ENCODE measurements at regions not wholly inside any gene's neighbourhood (a gene's known extent, or its start where the extent isn't known, plus 50 kb on each side); places are given as distances from the start of the nearest gene placed in this dataset.
A peak's percentile ranks its signal among the peaks of the same experiment; 100 is the strongest.

DNA sequence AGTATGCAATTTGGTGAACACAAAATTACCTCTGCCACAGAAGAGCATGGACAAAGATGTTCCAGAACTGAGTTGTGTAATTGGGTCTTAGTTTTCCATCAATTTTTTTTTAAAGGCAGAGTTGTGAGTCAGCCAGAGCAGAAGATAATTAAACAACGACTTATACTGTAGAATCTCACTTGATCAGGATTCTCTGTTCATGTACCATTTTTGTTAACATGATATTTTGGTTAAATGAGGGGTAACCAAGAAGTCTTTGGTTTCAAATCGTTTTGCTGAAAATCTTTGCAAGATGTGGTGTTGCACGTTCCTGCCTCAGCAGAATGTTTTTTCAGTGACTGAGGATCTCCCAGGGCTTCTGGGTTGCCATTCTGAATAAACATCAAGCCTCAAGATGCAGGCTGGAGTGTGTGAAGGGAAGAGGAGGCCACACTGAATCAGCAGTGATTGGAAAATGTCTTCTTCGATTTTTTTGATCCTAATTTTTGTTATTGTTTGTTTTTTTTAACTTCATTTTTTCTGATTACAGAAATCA, 232.6 kb upstream of the IRX3 start:
- no peak for DNase-seq (ENCODE audit: low spot score)

DNA sequence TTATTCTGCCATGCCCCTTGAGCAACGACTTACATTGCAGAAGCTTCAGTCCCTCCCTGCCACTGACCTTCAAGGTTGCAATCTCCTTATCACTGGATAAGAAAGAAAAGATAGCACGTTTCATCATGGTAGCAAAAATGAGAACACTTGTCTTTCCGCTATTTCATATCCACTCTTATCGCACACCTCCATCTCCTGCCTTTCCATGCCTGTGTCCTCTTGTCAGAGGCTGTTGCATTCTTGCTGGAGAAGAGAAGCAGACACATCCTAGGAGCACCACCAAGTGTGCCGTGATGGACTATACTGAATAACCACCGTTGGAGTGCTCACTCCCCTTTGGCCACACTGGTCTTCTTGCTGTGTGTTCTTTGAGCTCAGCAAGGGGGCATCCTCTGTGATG, 230.6 kb upstream of the IRX3 start:
- DNase-seq (ENCODE audit: low spot score) = no peak

DNA sequence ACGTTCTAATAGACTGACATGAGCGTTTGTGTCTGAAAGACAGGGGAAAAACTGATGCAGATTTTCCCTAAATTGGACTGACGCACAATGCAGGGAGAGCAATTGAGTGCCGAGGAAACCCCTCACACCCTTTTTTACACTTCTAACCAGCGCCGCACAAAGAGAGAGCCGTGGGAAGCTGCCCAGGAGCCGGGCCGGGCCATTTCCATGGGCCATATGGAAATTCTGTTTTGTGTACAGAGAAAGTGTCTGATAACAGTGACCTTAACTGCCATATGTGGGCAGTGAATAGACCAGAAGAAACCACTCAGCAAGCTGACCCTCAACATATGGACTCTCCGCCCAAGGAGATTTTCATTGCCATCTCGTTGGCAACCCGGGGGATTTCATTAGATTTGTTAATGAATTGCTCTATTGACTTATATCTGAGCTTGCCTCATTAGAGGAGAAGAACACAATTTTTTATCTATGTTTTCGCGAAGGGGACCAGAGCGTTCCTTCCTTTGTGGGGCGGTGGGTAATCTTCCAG, 225.9 kb upstream of the IRX3 start:
- DNase-seq (ENCODE audit: low spot score) = no peak

DNA sequence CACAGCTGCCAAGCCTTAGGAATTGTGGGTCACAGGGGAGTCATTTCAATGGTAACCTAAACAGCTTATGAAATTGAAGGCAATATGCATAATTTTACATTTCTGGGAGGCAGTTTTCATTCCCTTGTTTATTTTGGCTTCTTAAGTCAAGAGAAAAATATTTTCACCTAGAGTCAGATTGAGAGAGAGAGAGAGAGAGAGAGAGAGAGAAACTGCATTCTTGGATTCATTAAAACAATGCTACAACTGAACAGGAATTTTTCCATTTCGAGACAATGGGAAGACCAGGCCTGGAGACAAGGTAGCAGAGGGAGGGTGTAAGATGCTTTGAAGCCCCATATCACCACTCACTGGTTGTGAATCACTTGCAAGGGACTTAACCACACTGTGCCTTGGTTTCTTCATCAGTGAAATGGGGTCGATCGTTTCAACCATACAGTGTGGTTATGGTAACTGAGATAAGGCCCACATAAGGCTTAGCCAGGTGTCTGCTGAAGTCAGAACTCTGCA, 224.7 kb upstream of the IRX3 start:
- DNase-seq (ENCODE audit: low spot score) = no peak

DNA sequence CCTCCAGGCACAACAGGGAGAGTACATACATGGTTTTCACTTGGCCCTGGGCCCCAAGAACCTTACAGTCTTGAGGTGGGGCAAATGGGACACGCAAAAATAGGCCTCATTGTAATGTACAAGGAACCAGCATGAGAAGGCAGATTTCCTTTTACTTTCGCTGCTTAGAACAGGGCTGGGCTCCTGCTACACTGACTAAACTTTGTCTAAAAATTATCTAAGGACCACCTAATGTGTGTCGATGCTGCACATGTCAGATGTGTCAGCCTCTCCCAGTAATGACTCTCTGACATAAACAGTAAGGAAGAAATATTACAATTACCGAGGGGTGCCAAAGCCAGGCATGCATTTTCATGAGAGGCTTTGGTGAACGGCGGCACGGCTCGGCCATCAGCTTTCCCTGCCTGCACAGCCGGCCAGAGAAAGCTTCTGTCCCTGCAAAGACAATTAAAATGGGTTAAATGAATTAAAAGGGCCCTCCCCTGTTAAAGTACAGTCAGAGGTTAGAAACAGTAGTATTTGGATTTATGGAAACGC, 224.2 kb upstream of the IRX3 start:
- no peak for DNase-seq (ENCODE audit: low spot score)

DNA sequence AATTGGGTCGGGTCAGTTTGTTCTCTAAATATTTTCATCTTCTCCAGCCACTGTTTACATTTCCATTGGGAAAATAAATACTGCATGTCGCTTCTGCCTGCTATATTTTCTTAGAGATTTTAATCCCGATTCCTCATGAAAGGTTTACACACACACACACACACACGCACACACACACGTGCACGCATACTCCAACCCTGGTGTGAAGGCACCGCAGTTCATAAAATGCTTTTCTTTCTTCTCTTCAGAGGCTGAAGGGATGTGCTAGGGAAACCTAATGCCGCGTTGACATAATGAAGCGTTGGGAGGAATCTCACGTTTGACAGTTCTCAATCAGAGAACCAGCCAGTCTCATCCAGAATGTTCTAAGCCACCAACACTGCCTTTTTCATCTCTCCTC, 222.9 kb upstream of the IRX3 start:
- no peak for DNase-seq (ENCODE audit: low spot score)

DNA sequence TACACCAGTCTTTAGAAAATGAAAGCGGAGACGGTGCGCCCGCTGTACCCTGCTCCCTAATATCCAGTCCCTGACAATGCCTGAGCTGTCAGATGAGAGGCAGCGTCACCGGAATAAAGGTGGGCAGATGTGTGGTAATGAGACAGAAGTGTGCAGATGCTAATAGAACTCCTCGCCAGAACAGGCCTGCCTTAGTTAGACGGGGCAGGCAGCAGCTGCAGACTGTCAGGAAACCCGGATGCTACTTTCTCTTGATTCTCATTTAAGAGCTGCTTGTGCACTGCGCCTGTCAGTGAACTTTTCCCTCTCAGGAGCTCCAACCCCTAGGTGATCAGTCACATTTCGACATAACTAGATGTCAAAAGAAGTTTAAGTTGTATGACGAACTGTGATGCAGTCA, 221.8 kb upstream of the IRX3 start:
- DNase-seq (ENCODE audit: low spot score) = no peak

DNA sequence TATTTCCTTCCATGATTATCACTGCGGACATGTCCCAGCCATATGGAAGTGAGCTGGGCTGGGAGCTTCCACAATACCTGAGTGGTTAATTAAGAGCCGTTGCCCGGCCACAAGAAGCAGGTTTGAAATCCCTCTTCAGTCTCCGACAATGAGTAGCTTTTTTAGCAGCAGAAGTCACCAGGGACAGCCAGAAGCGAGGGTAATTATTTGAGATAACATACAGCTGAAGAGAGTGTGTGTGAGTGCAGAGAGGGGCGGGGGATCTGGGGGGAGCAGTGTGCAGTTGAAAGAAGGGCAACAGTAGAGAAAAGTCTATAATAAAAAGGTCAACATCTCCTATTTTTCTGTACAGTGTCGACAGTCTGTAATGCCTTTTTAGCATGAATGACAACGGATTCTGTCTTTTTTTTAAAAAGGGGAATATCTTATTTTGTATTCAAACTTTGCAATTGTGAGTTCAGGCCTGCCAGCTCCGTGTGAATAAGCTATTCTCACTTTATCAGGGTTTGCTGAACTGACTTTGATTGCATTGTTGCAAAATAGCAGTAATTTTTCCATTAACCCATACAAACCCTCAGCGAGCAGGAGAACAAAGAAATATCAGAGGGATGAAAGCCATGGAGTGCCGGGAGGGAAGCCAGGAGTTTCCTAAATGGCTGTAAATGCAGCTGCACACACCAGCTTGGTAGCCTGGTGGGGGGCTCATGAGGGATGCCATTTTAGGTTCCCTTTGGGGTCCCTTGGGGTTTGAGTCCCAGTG, 220.3 kb upstream of the IRX3 start:
- DNase-seq (ENCODE audit: low spot score) = no peak

DNA sequence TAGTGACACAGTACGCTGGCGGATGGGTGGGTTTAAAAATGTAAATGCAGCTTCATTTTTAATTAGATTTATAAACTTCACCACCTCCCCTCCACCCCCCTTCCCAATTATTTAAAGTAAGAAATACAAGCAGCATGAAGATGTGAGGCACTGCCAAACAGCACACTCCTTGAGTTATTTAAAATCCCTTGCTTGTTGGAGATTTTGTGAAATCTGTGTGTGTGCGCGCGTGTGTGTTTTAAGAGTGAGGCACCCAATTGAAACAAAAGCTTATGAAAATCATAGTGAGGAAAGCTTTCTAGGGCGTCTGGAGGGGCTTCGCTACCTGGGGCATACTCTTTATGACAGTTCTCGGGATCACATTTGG, 219.6 kb upstream of the IRX3 start:
- DNase-seq (ENCODE audit: low spot score) = no peak

DNA sequence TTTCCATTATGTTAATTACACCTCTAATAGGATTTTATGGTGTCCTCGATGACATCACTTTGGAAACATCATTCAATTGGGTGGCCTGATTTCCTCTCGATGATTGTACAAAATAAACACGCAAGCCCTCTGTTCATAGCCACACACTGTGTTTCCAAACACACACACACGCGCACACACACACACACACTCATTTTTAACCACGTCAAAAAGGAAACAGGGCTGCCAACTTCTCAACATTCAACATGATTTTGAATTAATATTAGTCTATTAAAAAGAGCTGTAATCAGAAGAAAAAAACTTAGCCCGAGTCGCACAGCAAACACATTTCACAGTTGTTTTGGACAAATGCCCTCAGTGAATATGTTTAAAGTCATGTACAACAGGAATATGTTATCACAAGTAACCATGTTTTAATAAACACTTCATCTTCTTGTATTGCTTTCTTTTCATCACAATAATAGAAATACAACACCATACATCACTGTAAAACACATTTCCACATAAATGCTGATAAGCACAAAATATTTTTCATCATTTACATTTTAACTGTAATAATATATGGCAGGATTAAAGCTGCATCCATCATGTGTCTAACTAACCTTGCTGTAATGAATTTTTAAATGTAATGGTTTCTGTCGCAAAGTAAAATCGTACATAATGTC, 219.1 kb upstream of the IRX3 start:
- DNase-seq (ENCODE audit: low spot score) = no peak

DNA sequence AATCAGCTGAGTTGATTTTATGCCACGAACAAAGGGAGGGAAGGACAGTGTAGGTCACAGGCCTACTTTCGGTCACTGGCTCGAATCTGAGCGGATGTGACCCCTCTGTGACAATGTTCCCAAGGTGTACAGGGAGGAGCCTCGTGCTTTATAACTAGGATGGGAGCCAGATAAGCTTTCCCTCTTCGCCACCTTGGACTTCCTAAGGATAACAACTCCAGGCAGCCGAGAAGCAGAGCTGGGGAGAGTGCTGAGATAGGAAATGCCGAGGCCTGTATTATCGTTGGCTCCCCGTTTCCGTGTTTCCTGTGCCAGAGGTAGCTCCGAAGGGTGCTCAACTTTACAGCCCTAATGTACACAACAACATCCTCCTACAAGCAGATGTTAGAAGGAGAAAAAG, 217.8 kb upstream of the IRX3 start:
- DNase-seq (ENCODE audit: low spot score) = no peak

DNA sequence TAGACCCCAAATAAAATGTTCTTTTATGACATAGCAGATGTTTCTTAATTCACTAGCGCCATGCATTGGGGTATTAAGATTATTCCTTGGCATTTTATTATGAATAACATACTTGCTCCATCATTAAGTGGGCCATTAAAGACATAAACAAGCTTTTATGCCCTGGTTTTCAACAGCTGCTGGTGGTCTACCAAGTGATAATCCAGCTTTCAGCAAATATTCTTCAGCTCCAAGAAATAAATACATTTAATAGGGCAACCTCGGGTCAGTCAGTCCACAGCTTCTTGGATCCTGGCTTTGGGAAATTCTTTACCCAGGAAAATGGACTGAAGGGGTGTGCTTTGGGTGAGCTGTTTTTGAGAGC, 217.3 kb upstream of the IRX3 start:
- no peak for DNase-seq (ENCODE audit: low spot score)

DNA sequence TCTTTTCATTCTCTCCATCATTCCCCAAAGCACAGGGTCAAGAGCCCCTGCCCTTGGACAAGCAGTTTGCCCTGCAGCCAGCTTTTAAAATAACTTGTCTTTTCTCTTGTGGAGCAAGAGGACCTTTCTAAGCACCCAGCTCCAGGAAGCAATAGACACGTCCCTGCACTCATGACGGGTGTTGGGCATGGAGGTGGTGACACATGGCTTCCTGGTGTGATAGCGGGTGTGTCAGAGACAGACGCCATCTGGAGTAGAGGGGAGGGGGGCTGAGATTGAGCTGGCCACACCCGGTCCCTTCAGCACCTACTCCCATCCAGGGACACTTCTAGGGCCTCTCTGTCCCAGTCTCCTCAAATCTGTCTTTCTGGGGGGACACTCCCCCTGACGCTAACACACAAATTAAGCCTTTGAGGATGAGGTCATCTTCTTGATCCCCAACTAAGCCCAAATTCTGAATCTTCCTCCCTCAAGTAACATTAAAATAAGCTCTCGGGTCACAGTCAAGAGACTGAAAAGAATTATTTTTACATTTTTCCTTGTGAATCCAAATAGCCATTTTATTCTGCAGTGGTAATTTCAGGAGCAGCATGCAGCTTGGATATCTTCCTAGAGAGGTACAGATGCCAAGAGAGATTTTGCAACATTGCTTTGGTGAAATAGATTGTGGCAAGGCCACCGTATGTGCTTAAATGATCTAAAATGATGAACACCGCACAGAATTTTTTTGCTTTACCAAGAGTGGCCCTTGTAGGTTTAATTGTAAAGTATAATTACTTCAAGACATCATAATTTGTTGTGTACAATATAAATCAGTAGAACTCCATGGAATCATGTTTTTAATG, 216.6 kb upstream of the IRX3 start:
- no peak for DNase-seq (ENCODE audit: low spot score)

DNA sequence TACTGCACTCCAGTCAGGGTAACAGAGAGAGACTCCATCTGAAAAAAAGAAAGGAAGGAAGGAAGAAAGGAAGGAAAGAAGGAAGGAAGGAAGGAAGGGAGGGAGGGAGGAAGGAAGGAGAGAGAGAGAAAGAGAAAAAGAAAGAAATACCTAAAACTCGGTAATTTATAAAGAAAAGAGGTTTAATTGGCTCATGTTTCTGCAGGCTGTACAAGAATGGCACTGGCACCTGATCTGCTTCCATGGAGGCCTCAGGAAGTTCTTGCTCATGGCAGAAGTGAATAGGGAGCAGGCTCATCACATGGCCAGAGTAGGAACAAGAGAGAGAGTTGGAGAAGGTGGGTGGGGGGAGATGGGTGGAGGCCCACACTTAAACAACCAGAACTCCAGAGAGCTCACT, 215.2 kb upstream of the IRX3 start:
- no peak for DNase-seq (ENCODE audit: low spot score)

DNA sequence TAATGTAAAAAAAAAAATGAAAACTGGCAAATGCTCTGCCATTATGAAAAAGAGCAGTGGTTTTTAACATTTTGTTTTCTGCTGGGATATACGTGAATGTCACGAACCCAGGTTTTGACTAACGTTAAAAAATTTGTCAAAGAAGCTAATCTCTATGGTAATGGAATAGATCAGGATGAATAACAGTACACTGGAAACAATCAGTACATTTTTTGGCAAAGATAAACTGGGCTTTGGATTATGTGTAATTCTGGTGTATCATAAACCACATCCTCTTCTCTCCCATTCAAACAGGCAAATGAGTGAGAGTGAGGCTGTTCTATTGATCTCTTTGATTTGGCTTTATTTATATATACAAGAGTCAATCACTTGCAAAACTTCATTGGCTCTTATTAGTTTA, 207.0 kb upstream of the IRX3 start:
- DNase-seq (ENCODE audit: low spot score) = no peak

DNA sequence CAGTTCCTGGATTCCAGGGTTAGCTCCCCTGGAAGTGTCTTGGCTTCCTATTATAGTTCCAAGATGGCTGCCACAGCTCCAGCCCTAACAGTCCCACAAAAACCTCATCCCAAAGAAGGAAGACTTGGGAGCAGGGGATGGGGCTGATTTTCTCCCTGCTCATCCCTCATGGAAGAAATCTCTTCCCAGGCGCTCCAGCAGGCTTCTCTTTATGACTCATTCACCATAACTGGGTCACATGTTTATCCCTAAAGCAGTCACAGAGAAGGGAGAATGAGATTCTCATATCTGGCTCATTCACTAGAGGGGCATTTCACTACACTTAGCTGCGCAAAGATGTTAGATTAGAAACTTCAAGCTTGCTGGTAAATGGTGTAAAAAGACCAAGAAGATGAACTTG, 206.5 kb upstream of the IRX3 start:
- DNase-seq (ENCODE audit: low spot score) = no peak

DNA sequence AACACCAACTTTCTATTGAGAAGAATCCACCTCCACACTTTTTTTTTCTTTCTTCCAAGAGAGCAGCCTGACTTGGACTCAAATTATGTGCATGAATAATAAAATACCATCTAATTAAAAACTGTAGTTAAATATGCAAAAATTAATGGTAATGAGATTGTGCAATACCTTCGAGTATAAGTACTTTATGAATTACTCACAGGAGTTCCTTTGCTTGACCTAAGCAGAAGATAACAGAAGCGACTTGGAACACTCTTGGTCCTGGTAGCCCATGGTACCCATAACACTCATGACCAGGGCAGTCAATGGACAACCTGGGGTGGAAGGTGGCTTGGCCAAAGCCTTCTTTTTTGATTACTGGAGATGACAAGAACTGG, 203.5 kb upstream of the IRX3 start:
- no peak for DNase-seq (ENCODE audit: low spot score)

DNA sequence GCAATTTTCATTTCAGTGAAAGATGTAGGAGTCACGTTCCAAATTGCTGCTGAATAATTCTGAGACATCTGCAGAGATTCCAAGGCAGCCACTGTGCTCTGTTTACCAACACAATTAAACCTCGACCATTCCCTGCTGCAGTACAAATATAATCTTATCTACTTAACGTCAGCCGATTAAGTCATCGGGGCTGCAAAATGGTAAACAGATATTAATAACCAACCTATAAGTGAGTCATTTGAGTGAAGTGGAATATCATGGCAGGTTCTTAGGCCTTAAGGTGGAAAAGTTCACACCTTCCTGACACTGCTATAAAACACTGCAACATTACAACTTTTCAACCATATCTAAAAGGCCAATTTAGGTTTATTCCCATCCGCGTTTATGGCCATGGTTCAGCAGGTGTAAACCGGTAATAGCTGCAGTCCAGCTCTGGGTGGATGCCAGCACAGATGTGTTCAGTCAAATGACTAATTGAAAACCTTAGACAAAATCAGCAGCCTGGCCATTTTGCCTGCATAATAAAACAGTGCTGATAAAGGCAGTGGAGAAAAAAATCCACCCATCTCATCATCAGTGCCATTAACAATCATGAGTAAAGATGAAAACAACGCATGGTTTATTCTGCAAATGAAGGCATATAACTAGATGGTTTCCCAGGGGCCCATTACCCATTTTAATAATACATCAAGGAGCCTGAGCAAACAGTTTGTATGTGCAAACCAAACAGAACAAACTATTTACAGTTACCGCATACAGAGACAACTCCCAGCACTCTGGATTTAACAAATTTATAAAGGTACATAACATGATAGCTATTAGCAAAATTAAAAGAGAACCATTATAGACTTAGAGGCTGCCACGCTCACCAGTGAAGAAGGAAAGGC, 202.9 kb upstream of the IRX3 start:
- DNase-seq (ENCODE audit: low spot score) = no peak

DNA sequence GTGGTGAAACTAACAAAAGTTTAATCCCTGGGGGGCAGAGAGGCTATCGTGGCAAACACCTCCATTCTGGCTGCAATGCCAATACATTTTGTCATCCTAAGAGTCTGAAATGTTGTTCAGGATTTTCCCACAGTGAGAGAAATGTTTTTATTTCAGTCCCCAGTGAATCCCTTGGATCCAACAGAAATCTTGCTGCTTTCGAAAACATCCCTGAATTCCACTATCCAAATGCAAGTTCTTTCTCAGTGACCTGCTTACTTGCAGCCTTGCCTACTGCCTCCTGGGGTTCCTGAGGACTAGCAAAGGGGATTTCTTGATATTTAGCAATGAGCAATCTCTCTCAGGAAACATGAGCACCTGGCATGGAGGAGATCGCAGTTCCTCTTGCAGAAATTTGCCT, 202.1 kb upstream of the IRX3 start:
- DNase-seq (ENCODE audit: low spot score) = no peak

DNA sequence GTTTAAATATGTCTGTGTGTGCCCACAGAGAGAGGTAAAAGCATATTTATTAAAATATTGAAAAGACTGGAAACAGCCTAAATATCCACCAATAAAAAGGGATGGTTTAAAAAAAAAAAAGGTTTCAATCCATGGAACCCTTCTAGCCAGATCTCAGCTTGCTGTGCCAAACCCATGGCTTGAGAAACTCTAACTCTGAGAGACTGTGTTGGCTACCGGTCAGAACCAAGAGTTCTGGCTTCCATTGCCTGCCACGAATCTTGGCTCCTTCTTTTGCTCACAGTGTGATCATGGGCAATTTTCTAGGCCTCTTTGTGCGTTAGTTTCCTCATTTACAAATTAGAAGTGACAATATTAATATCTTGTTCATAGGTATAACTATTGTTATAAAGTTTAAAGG, 201.3 kb upstream of the IRX3 start:
- DNase-seq (ENCODE audit: low spot score) = peak; percentile 14

DNA sequence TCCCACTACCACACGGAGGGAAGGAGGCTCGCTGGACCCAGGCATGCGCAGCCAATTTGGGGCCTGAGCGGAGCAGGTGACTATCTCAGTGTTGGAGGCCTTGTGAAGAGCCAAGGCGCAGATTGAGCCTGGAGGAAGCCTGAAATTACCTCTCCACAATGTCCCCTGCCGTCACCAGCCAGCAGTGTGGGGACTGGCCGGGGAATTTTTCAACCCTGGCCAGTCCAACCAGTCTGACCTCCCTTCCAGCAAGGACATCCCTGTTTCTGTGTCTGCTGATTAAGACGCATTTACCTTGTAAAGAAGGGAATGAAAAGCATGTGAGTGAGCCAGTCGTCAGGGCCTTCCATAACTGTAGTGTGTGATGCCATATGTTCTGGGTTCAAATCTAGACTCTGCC, 198.1 kb upstream of the IRX3 start:
- no peak for DNase-seq (ENCODE audit: low spot score)
